Epithelial cell of proximal tubule (primary cell): ENCODE measurements at regions not wholly inside any gene's neighbourhood (a gene's known extent, or its start where the extent isn't known, plus 50 kb on each side); places are given as distances from the start of the nearest gene placed in this dataset.

Source experiments
- DNase-seq: peaks from one replicate; pipeline ENCODE4 v3.0.0-alpha.2; 2011; ENCODE audit warnings: low read depth
- H3K4me3 ChIP-seq: 2 replicates; pipeline ENCODE4 v1.5.1; 2011; ENCODE audit warnings: low read depth, mild to moderate bottlenecking, low read length
- CTCF ChIP-seq: conservative IDR thresholded peaks from 2 replicates; pipeline ENCODE4 v1.5.1; 2012; ENCODE audit warnings: low read depth, mild to moderate bottlenecking, low read length

GRCh38 chr7:96479015-96479645, 157.2 kb upstream of the SLC25A13 start:
- no peak for DNase-seq

GRCh38 chr7:96471606-96472005, 149.7 kb upstream of the SLC25A13 start:
- TF ChIP-seq CTCF = no peak
- no peak overlapping the region for H3K4me3 ChIP-seq
- DNase-seq = no peak

More at GRCh38 chr7:96479015-96479645, 157.2 kb upstream of the SLC25A13 start:
- H3K4me3 ChIP-seq = no peak overlapping the region
- TF ChIP-seq CTCF = no peak

GRCh38 chr7:96452146-96452545, 130.2 kb upstream of the SLC25A13 start:
- no peak overlapping the region for H3K4me3 ChIP-seq
- no peak for TF ChIP-seq CTCF
- no peak for DNase-seq

GRCh38 chr7:96449094-96449493, 127.2 kb upstream of the SLC25A13 start:
- no peak for DNase-seq
- no peak overlapping the region for H3K4me3 ChIP-seq
- TF ChIP-seq CTCF = no peak

- H3K4me3 ChIP-seq = no peak overlapping the region
- TF ChIP-seq CTCF = no peak
- DNase-seq = no peak
These were observed 125.3 kb upstream of the SLC25A13 start for GRCh38 chr7:96447109-96447645.

- TF ChIP-seq CTCF = no peak
- no peak overlapping the region for H3K4me3 ChIP-seq
- DNase-seq = no peak
These were observed 119.7 kb upstream of the SLC25A13 start for GRCh38 chr7:96441436-96442084.
